ENCODE measurements at regions not wholly inside any gene's neighbourhood (a gene's known extent, or its start where the extent isn't known, plus 50 kb on each side); places are given as distances from the start of the nearest gene placed in this dataset.

DNA sequence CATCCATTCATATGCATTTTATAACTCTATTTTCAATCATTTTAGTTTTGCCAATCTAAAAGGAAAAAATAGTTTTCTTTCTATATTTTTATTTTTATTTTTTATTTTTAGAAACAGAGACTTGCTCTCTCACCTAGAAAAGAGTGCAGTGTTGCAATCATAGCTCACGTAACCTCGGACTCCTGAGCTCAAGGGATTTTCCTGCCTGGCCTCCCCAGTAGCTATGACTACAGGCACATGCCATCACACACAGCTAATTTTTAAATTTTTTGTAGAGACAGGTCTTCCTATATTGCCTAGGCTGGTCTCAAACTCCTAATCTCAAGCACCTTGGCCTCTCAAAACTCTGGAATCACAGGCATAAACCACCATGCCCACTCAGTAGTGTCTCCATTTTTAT, 125.5 kb upstream of the XIRP2 start (continued):
- no peak for TF ChIP-seq NR2F6 (CRISPR knock-in tag; IDR thresholded peaks at IDR 0.05)
- no peak for TF ChIP-seq ZEB2 (IDR thresholded peaks at IDR 0.05)
- TF ChIP-seq ZBTB40 (IDR thresholded peaks at IDR 0.05), result no peak
- TF ChIP-seq ZBTB40 (CRISPR knock-in tag; IDR thresholded peaks at IDR 0.05), result no peak
- TF ChIP-seq ZNF212 (CRISPR knock-in tag; IDR thresholded peaks at IDR 0.05), result no peak
- no peak for TF ChIP-seq ZNF274 (IDR thresholded peaks at IDR 0.05; ENCODE audit: borderline replicate concordance, low read depth, low read length)
- TF ChIP-seq COPS2 (conservative IDR thresholded peaks at IDR 0.05), result no peak
- TF ChIP-seq SAFB2 (IDR thresholded peaks at IDR 0.05; ENCODE audit: borderline replicate concordance, low read depth, low read length, severe bottlenecking), result no peak
- no peak for TF ChIP-seq ZNF263 (CRISPR knock-in tag; IDR thresholded peaks at IDR 0.05; ENCODE audit: borderline replicate concordance)
- TF ChIP-seq GTF2A2 (tag; IDR thresholded peaks at IDR 0.05), result no peak
- no peak for TF ChIP-seq RBM17 (IDR thresholded peaks at IDR 0.05; ENCODE audit: borderline replicate concordance, low read depth, low read length)
- no peak for TF ChIP-seq TRIM28 (IDR thresholded peaks at IDR 0.05)
- TF ChIP-seq SIN3B (IDR thresholded peaks at IDR 0.05; ENCODE audit: low read depth), result no peak
- TF ChIP-seq, protein P1, sequence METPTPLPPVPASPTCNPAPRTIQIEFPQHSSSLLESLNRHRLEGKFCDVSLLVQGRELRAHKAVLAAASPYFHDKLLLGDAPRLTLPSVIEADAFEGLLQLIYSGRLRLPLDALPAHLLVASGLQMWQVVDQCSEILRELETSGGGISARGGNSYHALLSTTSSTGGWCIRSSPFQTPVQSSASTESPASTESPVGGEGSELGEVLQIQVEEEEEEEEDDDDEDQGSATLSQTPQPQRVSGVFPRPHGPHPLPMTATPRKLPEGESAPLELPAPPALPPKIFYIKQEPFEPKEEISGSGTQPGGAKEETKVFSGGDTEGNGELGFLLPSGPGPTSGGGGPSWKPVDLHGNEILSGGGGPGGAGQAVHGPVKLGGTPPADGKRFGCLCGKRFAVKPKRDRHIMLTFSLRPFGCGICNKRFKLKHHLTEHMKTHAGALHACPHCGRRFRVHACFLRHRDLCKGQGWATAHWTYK (CRISPR knock-in tag; IDR thresholded peaks at IDR 0.05), result no peak

Measured in K562 (cell line).